HepG2 (cell line): ENCODE measurements at regions not wholly inside any gene's neighbourhood (a gene's known extent, or its start where the extent isn't known, plus 50 kb on each side); places are given as distances from the start of the nearest gene placed in this dataset.

Experiments
- HOXA3 ChIP-seq: sonication (generic); formaldehyde crosslinking; IDR thresholded peaks from 2 replicates; pipeline ENCODE4 v1.5.0; 2020; ENCODE audit warnings: missing genetic modification reagents
- KDM5A ChIP-seq: fragments of 200-600 bp; sonication (generic); IDR thresholded peaks from 2 replicates; pipeline ENCODE4 v1.7.0; 2018; ENCODE audit warnings: antibody characterized with exemption, mild to moderate bottlenecking, low read length, borderline replicate concordance
- POLR2A ChIP-seq, 2 experiments: IDR thresholded peaks; 2 replicates each; pipeline ENCODE4 v1.6.1; 2011; ENCODE audit warnings: low read depth in 2 of 2, low read length in 2 of 2, mild to moderate bottlenecking in 1 of 2, moderate library complexity in 1 of 2; ENCODE audit not compliant: insufficient read depth in 1 of 2
- RBM39 ChIP-seq: fragments of 200-400 bp; formaldehyde crosslinking; IDR thresholded peaks from one replicate; pipeline ENCODE4 v1.6.1; 2018; ENCODE audit warnings: antibody characterized with exemption, mild to moderate bottlenecking, low read depth, low read length; ENCODE audit not compliant: poor library complexity, severe bottlenecking
- ZNF432 ChIP-seq: sonication (generic); formaldehyde crosslinking; IDR thresholded peaks from 2 replicates; pipeline ENCODE4 v1.5.0; 2020; ENCODE audit warnings: missing genetic modification reagents, mild to moderate bottlenecking, borderline replicate concordance
- ZNF687 ChIP-seq: sonication (generic); formaldehyde crosslinking; IDR thresholded peaks from 2 replicates; pipeline ENCODE4 v1.5.1; 2020; ENCODE audit warnings: mild to moderate bottlenecking, missing genetic modification reagents, moderate library complexity

- TF ChIP-seq ZNF432, result no peak
- TF ChIP-seq POLR2A (IDR thresholded peaks at IDR 0.05; ENCODE audit: insufficient read depth in 1 of 2, low read depth in 2 of 2, low read length in 2 of 2), result no peak
- TF ChIP-seq ZNF687 (CRISPR knock-in tag), result no peak
- TF ChIP-seq KDM5A, result no peak
- no peak for TF ChIP-seq RBM39
- no peak for TF ChIP-seq HOXA3
Observed at GRCh38 chr16:64398793-64399192, 723.1 kb downstream of the CDH11 start.
